WTC11 (cell line): ENCODE measurements at regions not wholly inside any gene's neighbourhood (a gene's known extent, or its start where the extent isn't known, plus 50 kb on each side); places are given as distances from the start of the nearest gene placed in this dataset.

Experiments
- CREB1 ChIP-seq: sonication (generic); formaldehyde crosslinking; IDR thresholded peaks from 2 replicates; pipeline ENCODE4 v1.8.0; 2023; ENCODE audit warnings: mild to moderate bottlenecking, missing genetic modification reagents
- ETV6 ChIP-seq: sonication (generic); formaldehyde crosslinking; IDR thresholded peaks from 2 replicates; pipeline ENCODE4 v1.8.1; 2022; ENCODE audit warnings: mild to moderate bottlenecking, missing genetic modification reagents
- ZNF263 ChIP-seq: sonication (generic); formaldehyde crosslinking; IDR thresholded peaks from 2 replicates; pipeline ENCODE4 v1.8.1; 2022; ENCODE audit warnings: low read depth, mild to moderate bottlenecking, moderate library complexity, missing genetic modification reagents
- TF ChIP-seq, protein P1 (sequence below): fragments of 200-600 bp; IDR thresholded peaks from 2 replicates; pipeline ENCODE4 v1.8.0; 2022; ENCODE audit warnings: antibody characterized with exemption
- TF ChIP-seq, protein P2 (sequence below): sonication (generic); formaldehyde crosslinking; conservative IDR thresholded peaks from 2 replicates; pipeline ENCODE4 v1.8.1; 2022; ENCODE audit warnings: mild to moderate bottlenecking, missing genetic modification reagents

DNA sequence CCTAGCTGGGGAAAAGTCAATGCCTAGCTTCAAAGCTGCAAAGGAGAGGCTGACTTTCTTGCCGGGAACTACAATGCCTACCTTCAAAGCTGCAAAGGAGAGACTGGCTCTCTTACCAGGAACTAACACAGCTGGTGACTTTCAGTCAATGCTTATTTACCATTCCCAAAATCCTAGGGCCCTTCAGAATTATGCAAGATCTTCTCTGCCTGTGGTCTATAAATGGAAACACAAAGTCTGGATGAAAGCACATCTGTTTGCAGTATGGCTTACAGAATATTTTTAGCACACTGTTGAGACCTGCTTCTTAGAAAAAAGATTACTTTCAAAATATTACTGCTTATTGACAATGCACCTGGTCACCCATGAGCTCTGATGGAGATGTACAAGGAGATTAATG lies 259.4 kb downstream of the PLK2 start:
- TF ChIP-seq, protein P1, sequence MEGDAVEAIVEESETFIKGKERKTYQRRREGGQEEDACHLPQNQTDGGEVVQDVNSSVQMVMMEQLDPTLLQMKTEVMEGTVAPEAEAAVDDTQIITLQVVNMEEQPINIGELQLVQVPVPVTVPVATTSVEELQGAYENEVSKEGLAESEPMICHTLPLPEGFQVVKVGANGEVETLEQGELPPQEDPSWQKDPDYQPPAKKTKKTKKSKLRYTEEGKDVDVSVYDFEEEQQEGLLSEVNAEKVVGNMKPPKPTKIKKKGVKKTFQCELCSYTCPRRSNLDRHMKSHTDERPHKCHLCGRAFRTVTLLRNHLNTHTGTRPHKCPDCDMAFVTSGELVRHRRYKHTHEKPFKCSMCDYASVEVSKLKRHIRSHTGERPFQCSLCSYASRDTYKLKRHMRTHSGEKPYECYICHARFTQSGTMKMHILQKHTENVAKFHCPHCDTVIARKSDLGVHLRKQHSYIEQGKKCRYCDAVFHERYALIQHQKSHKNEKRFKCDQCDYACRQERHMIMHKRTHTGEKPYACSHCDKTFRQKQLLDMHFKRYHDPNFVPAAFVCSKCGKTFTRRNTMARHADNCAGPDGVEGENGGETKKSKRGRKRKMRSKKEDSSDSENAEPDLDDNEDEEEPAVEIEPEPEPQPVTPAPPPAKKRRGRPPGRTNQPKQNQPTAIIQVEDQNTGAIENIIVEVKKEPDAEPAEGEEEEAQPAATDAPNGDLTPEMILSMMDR = no peak
- TF ChIP-seq ZNF263 (CRISPR knock-in tag) (no peak), ETV6 (no peak), CREB1 (no peak)
- TF ChIP-seq, protein P2, sequence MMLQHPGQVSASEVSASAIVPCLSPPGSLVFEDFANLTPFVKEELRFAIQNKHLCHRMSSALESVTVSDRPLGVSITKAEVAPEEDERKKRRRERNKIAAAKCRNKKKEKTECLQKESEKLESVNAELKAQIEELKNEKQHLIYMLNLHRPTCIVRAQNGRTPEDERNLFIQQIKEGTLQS = no peak
